IPS-20b (cell line): ENCODE measurements at regions not wholly inside any gene's neighbourhood (a gene's known extent, or its start where the extent isn't known, plus 50 kb on each side); places are given as distances from the start of the nearest gene placed in this dataset.
"Not testable (repeated sequence)": the region's sequence is repeated elsewhere in the genome, so short reads cannot be mapped to it uniquely, and the experiment has no call there.

Experiments
- H3K27ac ChIP-seq: one replicate; pipeline ENCODE4 v1.5.1; 2013; ENCODE audit warnings: low read length
- H3K27me3 ChIP-seq: 2 replicates; pipeline ENCODE4 v1.6.1; 2013; ENCODE audit warnings: mild to moderate bottlenecking, low read length, inconsistent platforms; ENCODE audit not compliant: insufficient read depth
- H3K36me3 ChIP-seq: 2 replicates; pipeline ENCODE4 v1.6.1; 2013; ENCODE audit warnings: low read depth, mild to moderate bottlenecking, inconsistent platforms, low read length, moderate library complexity; ENCODE audit not compliant: insufficient read depth
- H3K4me1 ChIP-seq: 2 replicates; pipeline ENCODE4 v1.6.1; 2013; ENCODE audit warnings: mild to moderate bottlenecking, control low read depth, inconsistent platforms, low read length, moderate library complexity; ENCODE audit not compliant: insufficient read depth
- H3K4me3 ChIP-seq: 2 replicates; pipeline ENCODE4 v1.5.1; 2013; ENCODE audit warnings: mild to moderate bottlenecking, low read length, inconsistent platforms
- H3K9ac ChIP-seq: 2 replicates; pipeline ENCODE4 v1.6.1; 2013; ENCODE audit warnings: low read depth, mild to moderate bottlenecking, inconsistent platforms, low read length, moderate library complexity
- H3K9me3 ChIP-seq: 2 replicates; pipeline ENCODE4 v1.6.1; 2013; ENCODE audit warnings: mild to moderate bottlenecking, low read depth, low read length, inconsistent platforms; ENCODE audit not compliant: insufficient read depth

GRCh38 chr5:3177338-3177737 is 418.3 kb upstream of the IRX1 start:
- no peak overlapping the region for H3K4me3 ChIP-seq
- no peaks in the 10 kb centered on the region for H3K4me1 ChIP-seq
- H3K9ac ChIP-seq = no peak overlapping the region
- H3K27ac ChIP-seq = no peak overlapping the region
- H3K36me3 ChIP-seq = no peaks in the 10 kb centered on the region
- H3K27me3 ChIP-seq = peaks cover 9% of the 10 kb centered on the region; the same call in 1 of the 2 replicates
- H3K9me3 ChIP-seq = no peaks in the 10 kb centered on the region

GRCh38 chr5:3175416-3175815 is 420.2 kb upstream of the IRX1 start:
- Histone ChIP-seq H3K36me3 (no peaks in the 10 kb centered on the region), H3K4me3 (no peak overlapping the region), H3K9me3 (no peaks in the 10 kb centered on the region; the same call in 1 of the 2 replicates), H3K27ac (no peak overlapping the region), H3K27me3 (peaks cover 9% of the 10 kb centered on the region; the same call in 1 of the 2 replicates), H3K9ac (no peak overlapping the region), H3K4me1 (no peaks in the 10 kb centered on the region)

GRCh38 chr5:3167473-3167872 is 416.0 kb upstream of the IRX2 start:
- Histone ChIP-seq H3K9ac (no peak overlapping the region), H3K4me3 (no peak overlapping the region), H3K36me3 (no peaks in the 10 kb centered on the region), H3K4me1 (no peaks in the 10 kb centered on the region), H3K27me3 (no peaks in the 10 kb centered on the region), H3K27ac (no peak overlapping the region), H3K9me3 (peaks cover 22% of the 10 kb centered on the region)

- Histone ChIP-seq H3K9ac (no peak overlapping the region), H3K27me3 (no peaks in the 10 kb centered on the region)
These were observed 412.1 kb upstream of the IRX2 start for GRCh38 chr5:3163626-3164025.

GRCh38 chr5:3161672-3162071 is 410.2 kb upstream of the IRX2 start:
- Histone ChIP-seq H3K36me3 (no peaks in the 10 kb centered on the region), H3K9ac (no peak overlapping the region), H3K9me3 (peaks cover 5% of the 10 kb centered on the region; the same call in 1 of the 2 replicates), H3K4me3 (no peak overlapping the region), H3K27ac (no peak overlapping the region), H3K27me3 (no peaks in the 10 kb centered on the region), H3K4me1 (no peaks in the 10 kb centered on the region)

More at GRCh38 chr5:3163626-3164025, 412.1 kb upstream of the IRX2 start:
- Histone ChIP-seq H3K4me1 (no peaks in the 10 kb centered on the region), H3K27ac (no peak overlapping the region), H3K4me3 (no peak overlapping the region), H3K9me3 (peaks cover 18% of the 10 kb centered on the region), H3K36me3 (no peaks in the 10 kb centered on the region)

GRCh38 chr5:3157214-3157613 is 405.7 kb upstream of the IRX2 start:
- H3K4me1 ChIP-seq = 0 out of 2 replicates have a peak, but pooled peaks cover 4% of the 10 kb centered on the region
- no peaks in the 10 kb centered on the region for H3K9me3 ChIP-seq
- H3K27me3 ChIP-seq = no peaks in the 10 kb centered on the region
- H3K27ac ChIP-seq = no peak overlapping the region
- no peaks in the 10 kb centered on the region for H3K36me3 ChIP-seq
- H3K9ac ChIP-seq = no peak overlapping the region
- H3K4me3 ChIP-seq = no peak overlapping the region

GRCh38 chr5:3155717-3156116 is 404.2 kb upstream of the IRX2 start:
- Histone ChIP-seq H3K9me3 (no peaks in the 10 kb centered on the region), H3K27ac (no peak overlapping the region), H3K4me3 (no peak overlapping the region), H3K27me3 (no peaks in the 10 kb centered on the region), H3K4me1 (0 out of 2 replicates have a peak, but pooled peaks cover 4% of the 10 kb centered on the region), H3K36me3 (no peaks in the 10 kb centered on the region), H3K9ac (no peak overlapping the region)

GRCh38 chr5:3155046-3155445 is 403.6 kb upstream of the IRX2 start:
- Histone ChIP-seq H3K27me3 (no peaks in the 10 kb centered on the region), H3K4me3 (no peak overlapping the region), H3K9ac (no peak overlapping the region), H3K9me3 (no peaks in the 10 kb centered on the region), H3K4me1 (0 out of 2 replicates have a peak, but pooled peaks cover 4% of the 10 kb centered on the region), H3K36me3 (no peaks in the 10 kb centered on the region), H3K27ac (no peak overlapping the region)

- Histone ChIP-seq H3K9me3 (no peaks in the 10 kb centered on the region), H3K9ac (no peak overlapping the region), H3K36me3 (no peaks in the 10 kb centered on the region), H3K27me3 (no peaks in the 10 kb centered on the region), H3K4me1 (0 out of 2 replicates have a peak, but pooled peaks cover 4% of the 10 kb centered on the region), H3K27ac (no peak overlapping the region), H3K4me3 (no peak overlapping the region)
These were observed 402.4 kb upstream of the IRX2 start for GRCh38 chr5:3153906-3154305.

- H3K9ac ChIP-seq = no peak overlapping the region
- no peak overlapping the region for H3K27ac ChIP-seq
- H3K27me3 ChIP-seq = no peaks in the 10 kb centered on the region
These were observed 401.9 kb upstream of the IRX2 start for GRCh38 chr5:3153226-3153858.

GRCh38 chr5:3149899-3150298 is 398.4 kb upstream of the IRX2 start:
- Histone ChIP-seq H3K27me3 (no peaks in the 10 kb centered on the region), H3K27ac (no peak overlapping the region), H3K4me1 (0 out of 2 replicates have a peak, but pooled peaks cover 1% of the 10 kb centered on the region), H3K36me3 (no peaks in the 10 kb centered on the region), H3K9ac (no peak overlapping the region), H3K4me3 (no peak overlapping the region), H3K9me3 (no peaks in the 10 kb centered on the region)

More at GRCh38 chr5:3153226-3153858, 401.9 kb upstream of the IRX2 start:
- 0 out of 2 replicates have a peak, but pooled peaks cover 4% of the 10 kb centered on the region for H3K4me1 ChIP-seq
- H3K9me3 ChIP-seq = no peaks in the 10 kb centered on the region
- H3K4me3 ChIP-seq = no peak overlapping the region
- no peaks in the 10 kb centered on the region for H3K36me3 ChIP-seq

GRCh38 chr5:3147405-3147804 is 395.9 kb upstream of the IRX2 start:
- H3K27ac ChIP-seq, H3K9me3 ChIP-seq, H3K4me3 ChIP-seq, H3K27me3 ChIP-seq, H3K4me1 ChIP-seq, H3K36me3 ChIP-seq, H3K9ac ChIP-seq: not testable (repeated sequence)
